ENCODE measurements at regions not wholly inside any gene's neighbourhood (a gene's known extent, or its start where the extent isn't known, plus 50 kb on each side); places are given as distances from the start of the nearest gene placed in this dataset.
"Not testable (repeated sequence)": the region's sequence is repeated elsewhere in the genome, so short reads cannot be mapped to it uniquely, and the experiment has no call there.

GRCh38 chr2:137912371-137912770, 51.9 kb upstream of the HNMT start:
- POLR2A ChIA-PET, result no interaction called here
- TF ChIP-seq CTBP1 (IDR thresholded peaks at IDR 0.05; ENCODE audit: borderline replicate concordance) (no peak), PKNOX1 (IDR thresholded peaks at IDR 0.05) (no peak), FOXM1 (IDR thresholded peaks at IDR 0.05; ENCODE audit: borderline replicate concordance) (no peak), L3MBTL2 (conservative IDR thresholded peaks at IDR 0.05) (no peak), SP1 (IDR thresholded peaks at IDR 0.05) (no peak), BHLHE40 (IDR thresholded peaks at IDR 0.05; ENCODE audit: borderline replicate concordance) (no peak), ARNT (IDR thresholded peaks at IDR 0.05) (no peak), LEF1 (IDR thresholded peaks at IDR 0.05; ENCODE audit: borderline replicate concordance) (no peak), ELF4 (IDR thresholded peaks at IDR 0.05) (no peak), FOXK2 (IDR thresholded peaks at IDR 0.05) (no peak), FOXA1 (IDR thresholded peaks at IDR 0.05) (no peak)
- no peak for DNase-seq (ENCODE audit: extremely low spot score)
- CTCF ChIA-PET, result interaction anchor here (1.3 to 2.7 kb wide), 2 partner anchors 875 to 915 kb away, joined by 3 to 12 read pairs; no protein-coding TSS in a partner anchor

GRCh38 chr2:137913169-137913568, 51.1 kb upstream of the HNMT start:
- TF ChIP-seq SP1 (IDR thresholded peaks at IDR 0.05) (no peak), PKNOX1 (IDR thresholded peaks at IDR 0.05) (no peak), ELF4 (IDR thresholded peaks at IDR 0.05) (no peak), SUZ12 (IDR thresholded peaks at IDR 0.05) (no peak), HDGF (IDR thresholded peaks at IDR 0.05; ENCODE audit: borderline replicate concordance) (no peak), FOXA1 (IDR thresholded peaks at IDR 0.05) (no peak), LEF1 (IDR thresholded peaks at IDR 0.05; ENCODE audit: borderline replicate concordance) (no peak), ARNT (IDR thresholded peaks at IDR 0.05) (no peak), ZNF384 (IDR thresholded peaks at IDR 0.05) (no peak), FOXM1 (IDR thresholded peaks at IDR 0.05; ENCODE audit: borderline replicate concordance) (no peak), FOXK2 (IDR thresholded peaks at IDR 0.05) (no peak), CTBP1 (IDR thresholded peaks at IDR 0.05; ENCODE audit: borderline replicate concordance) (no peak), NFRKB (IDR thresholded peaks at IDR 0.05) (no peak), L3MBTL2 (conservative IDR thresholded peaks at IDR 0.05) (no peak), TARDBP (IDR thresholded peaks at IDR 0.05) (no peak)
- CTCF ChIA-PET, result interaction anchor here (1.0 kb wide), 1 partner anchor 24 kb away, joined by 3 read pairs; no protein-coding TSS in a partner anchor
- no peak for DNase-seq (ENCODE audit: extremely low spot score)
- POLR2A ChIA-PET, result no interaction called here

- DNase-seq (ENCODE audit: extremely low spot score); POLR2A ChIA-PET: not testable (repeated sequence)
- CTCF ChIA-PET, result interaction anchor here (1.0 kb wide), 1 partner anchor 25 kb away, joined by 3 read pairs; no protein-coding TSS in a partner anchor
Measured at GRCh38 chr2:137913648-137914047, 50.6 kb upstream of the HNMT start.
